Breast epithelium (tissue), 4 donors: ENCODE measurements at regions not wholly inside any gene's neighbourhood (a gene's known extent, or its start where the extent isn't known, plus 50 kb on each side); places are given as distances from the start of the nearest gene placed in this dataset.

Source experiments
- DNase-seq, 2 donors: peaks; one replicate each; pipeline ENCODE4 v3.0.0-alpha.2; 2019; ENCODE audit warnings: low spot score in 2 of 2
- H3K27ac ChIP-seq, 2 donors: fragments of 200-600 bp; sonication (generic) in 1 of 2; one replicate each; pipeline ENCODE4 v1.5.1; 2016 to 2019; ENCODE audit warnings: mild to moderate bottlenecking in 1 of 2
- H3K27me3 ChIP-seq, 2 donors: fragments of 200-600 bp; sonication (generic) in 1 of 2; one replicate each; pipeline versions ENCODE4 v1.5.1 to v1.6.0; 2017 to 2019; ENCODE audit warnings: control low read depth in 1 of 2, mild to moderate bottlenecking in 1 of 2
- H3K36me3 ChIP-seq: fragments of 200-600 bp; one replicate; pipeline ENCODE4 v1.5.1; 2019
- H3K4me1 ChIP-seq, 2 donors: fragments of 200-600 bp; sonication (generic); one replicate each; pipeline ENCODE4 v1.5.1; 2016 to 2019; ENCODE audit warnings: control low read depth in 1 of 2
- H3K4me3 ChIP-seq, 3 donors: fragments of 200-600 bp; sonication (generic); 1 replicate in 2 of 3; 2 replicates in 1 of 3; pipeline ENCODE4 v1.5.1; 2016 to 2019; ENCODE audit warnings: mild to moderate bottlenecking in 3 of 3, moderate library complexity in 2 of 3
- H3K9me3 ChIP-seq, 2 donors: fragments of 200-600 bp; sonication (generic) in 1 of 2; one replicate each; pipeline ENCODE4 v1.5.1; 2016 to 2019; ENCODE audit warnings: control low read depth in 1 of 2
- POLR2A ChIP-seq: fragments of 450-650 bp; IDR thresholded peaks from one replicate; pipeline ENCODE4 v1.6.1; 2016; ENCODE audit warnings: antibody characterized with exemption, mild to moderate bottlenecking, moderate library complexity
- POLR2AphosphoS5 ChIP-seq, 3 donors: sonication (generic); formaldehyde crosslinking; IDR thresholded peaks; one replicate each; pipeline ENCODE4 v1.6.1; 2017; ENCODE audit warnings: antibody characterized with exemption in 3 of 3
- intact Hi-C: fragments of 100-400 bp; cut with DNase I; formaldehyde crosslinking; loops from one replicate; pipeline ENCODE4 v1.15.1; 2023; ENCODE audit warnings: low total_unique reads
- TF ChIP-seq, protein P1 (sequence below), 3 donors: fragments of 450-650 bp; IDR thresholded peaks; one replicate each; pipeline ENCODE4 v1.5.1; 2016 to 2017; ENCODE audit warnings: antibody characterized with exemption in 3 of 3, mild to moderate bottlenecking in 3 of 3, moderate library complexity in 3 of 3

DNA sequence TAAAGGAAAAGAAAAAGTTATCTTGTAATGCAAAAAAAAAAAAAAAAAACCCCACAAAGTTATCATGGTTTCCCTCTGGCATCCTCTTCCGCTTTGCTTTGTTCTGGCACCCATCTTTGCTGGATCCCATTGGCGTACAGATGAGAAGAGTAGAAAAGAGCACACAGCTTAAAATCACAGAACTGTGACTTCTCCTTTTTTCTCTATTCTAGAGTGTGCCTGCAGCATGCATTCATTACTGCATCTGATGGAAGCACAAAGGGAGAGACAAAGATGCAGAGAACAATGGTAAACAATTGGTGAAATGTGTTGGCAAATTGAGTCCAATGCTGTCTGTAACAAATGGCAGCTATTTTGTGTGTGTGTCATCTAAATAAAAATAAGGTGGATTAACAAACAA is 440.8 kb upstream of the PIK3R1 start:
- DNase-seq, result no peak
- Histone ChIP-seq H3K4me3 (no peak overlapping the region), H3K9me3 (no peaks in the 10 kb centered on the region), H3K27me3 (no peaks in the 10 kb centered on the region), H3K36me3 (no peaks in the 10 kb centered on the region), H3K27ac (peak overlapping the region; percentile 14 to 80), H3K4me1 (no peaks in the 10 kb centered on the region)
- TF ChIP-seq POLR2AphosphoS5 (IDR thresholded peaks at IDR 0.05) (no peak), POLR2A (no peak)
- TF ChIP-seq, protein P1, sequence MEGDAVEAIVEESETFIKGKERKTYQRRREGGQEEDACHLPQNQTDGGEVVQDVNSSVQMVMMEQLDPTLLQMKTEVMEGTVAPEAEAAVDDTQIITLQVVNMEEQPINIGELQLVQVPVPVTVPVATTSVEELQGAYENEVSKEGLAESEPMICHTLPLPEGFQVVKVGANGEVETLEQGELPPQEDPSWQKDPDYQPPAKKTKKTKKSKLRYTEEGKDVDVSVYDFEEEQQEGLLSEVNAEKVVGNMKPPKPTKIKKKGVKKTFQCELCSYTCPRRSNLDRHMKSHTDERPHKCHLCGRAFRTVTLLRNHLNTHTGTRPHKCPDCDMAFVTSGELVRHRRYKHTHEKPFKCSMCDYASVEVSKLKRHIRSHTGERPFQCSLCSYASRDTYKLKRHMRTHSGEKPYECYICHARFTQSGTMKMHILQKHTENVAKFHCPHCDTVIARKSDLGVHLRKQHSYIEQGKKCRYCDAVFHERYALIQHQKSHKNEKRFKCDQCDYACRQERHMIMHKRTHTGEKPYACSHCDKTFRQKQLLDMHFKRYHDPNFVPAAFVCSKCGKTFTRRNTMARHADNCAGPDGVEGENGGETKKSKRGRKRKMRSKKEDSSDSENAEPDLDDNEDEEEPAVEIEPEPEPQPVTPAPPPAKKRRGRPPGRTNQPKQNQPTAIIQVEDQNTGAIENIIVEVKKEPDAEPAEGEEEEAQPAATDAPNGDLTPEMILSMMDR (IDR thresholded peaks at IDR 0.05), result no peak
- intact Hi-C loops, result no loop called here

DNA sequence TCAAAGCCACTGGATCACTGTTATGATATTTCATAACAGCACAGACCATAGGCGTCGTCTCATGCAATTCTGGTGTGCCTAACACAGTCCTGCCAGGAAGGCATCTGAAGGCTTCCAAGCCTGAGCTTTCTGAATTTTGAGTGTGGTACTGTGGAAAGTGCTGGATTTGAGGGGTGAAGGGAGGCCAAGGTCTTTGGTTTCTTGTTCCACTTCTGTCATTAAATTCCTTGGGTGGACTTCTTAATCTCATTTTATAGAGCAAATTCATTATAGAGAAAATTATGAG is 441.3 kb upstream of the PIK3R1 start:
- peak overlapping the region; percentile 80 to 87 for H3K27ac ChIP-seq
- no peak for DNase-seq
- no peaks in the 10 kb centered on the region for H3K9me3 ChIP-seq
- H3K36me3 ChIP-seq, result no peaks in the 10 kb centered on the region
- TF ChIP-seq, protein P1 (IDR thresholded peaks at IDR 0.05), result no peak
- TF ChIP-seq POLR2A (no peak), POLR2AphosphoS5 (IDR thresholded peaks at IDR 0.05) (no peak)
- no peaks in the 10 kb centered on the region for H3K4me1 ChIP-seq
- H3K27me3 ChIP-seq, result no peaks in the 10 kb centered on the region
- intact Hi-C loops, result no loop called here
- H3K4me3 ChIP-seq, result no peak overlapping the region

DNA sequence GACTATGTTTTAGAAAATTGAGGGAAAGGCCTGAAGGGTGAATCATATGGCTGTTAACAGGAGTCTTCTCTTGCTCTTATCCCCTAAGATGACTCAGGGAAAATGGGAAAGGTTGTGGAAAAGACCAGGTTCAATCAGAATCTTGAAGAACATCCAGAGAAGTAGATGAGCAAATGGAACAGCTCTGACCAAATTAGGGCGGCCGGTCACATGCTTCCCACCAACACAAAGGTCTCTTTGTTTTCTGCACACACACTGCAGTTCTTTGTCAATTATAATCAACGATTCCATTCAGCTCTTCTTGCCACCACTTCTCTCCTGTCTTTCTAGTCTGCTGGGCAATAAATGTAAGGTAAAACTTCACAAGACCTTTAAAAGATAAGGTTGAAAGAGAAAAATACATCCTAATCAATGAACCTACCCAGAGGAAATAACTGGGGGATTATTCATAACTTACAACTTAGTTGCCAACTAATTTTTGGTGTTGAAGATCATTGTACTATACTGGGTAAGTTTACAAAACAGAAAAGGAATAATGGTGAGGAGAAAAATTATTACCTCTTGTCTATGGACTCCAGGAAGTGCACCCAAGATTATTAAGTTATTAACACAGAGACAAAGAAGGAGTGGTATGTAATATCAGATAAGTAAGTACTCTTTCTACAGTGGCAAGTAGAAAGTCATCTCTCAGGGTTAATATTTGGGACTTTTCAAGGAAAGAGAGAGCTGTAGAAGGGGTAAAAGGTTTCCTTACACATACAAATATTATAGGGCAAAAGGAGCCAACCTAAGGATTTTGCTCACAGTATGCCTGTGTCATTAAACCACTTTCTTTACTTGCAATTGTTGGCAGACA is 441.9 kb upstream of the PIK3R1 start:
- no peaks in the 10 kb centered on the region for H3K9me3 ChIP-seq
- H3K27me3 ChIP-seq, result no peaks in the 10 kb centered on the region
- H3K36me3 ChIP-seq, result no peaks in the 10 kb centered on the region
- intact Hi-C loops, result no loop called here
- peak in 1 of 2 donors; percentile 72 for DNase-seq
- no peak overlapping the region for H3K4me3 ChIP-seq
- TF ChIP-seq POLR2A (no peak), POLR2AphosphoS5 (IDR thresholded peaks at IDR 0.05) (no peak)
- TF ChIP-seq, protein P1 (IDR thresholded peaks at IDR 0.05), result no peak
- peak overlapping the region; percentile 80 to 87 for H3K27ac ChIP-seq
- H3K4me1 ChIP-seq, result no peaks in the 10 kb centered on the region

DNA sequence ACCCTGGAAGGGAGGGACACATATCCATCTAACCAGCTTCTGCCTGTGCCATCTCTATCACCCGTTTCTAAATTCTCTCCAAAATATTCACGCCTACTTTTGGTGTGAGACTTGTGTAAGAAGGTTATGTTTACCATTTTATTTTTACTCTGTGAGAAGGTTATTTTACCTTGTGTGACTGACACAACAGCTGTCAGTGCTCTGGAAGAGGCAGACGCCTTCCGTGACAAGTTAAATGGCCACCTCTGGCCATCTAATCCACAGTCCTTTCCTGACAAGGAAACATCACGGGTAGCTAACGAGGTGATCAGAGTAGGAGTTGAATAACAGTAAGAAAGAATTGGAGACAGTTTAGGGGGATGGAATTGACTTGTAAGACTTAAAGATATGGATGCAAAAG is 443.8 kb upstream of the PIK3R1 start:
- TF ChIP-seq POLR2A (no peak), POLR2AphosphoS5 (IDR thresholded peaks at IDR 0.05) (no peak)
- TF ChIP-seq, protein P1 (IDR thresholded peaks at IDR 0.05), result no peak
- H3K27me3 ChIP-seq, result no peaks in the 10 kb centered on the region
- H3K4me3 ChIP-seq, result no peak overlapping the region
- intact Hi-C loops, result no loop called here
- no peaks in the 10 kb centered on the region for H3K36me3 ChIP-seq
- no peaks in the 10 kb centered on the region for H3K4me1 ChIP-seq
- H3K9me3 ChIP-seq, result no peaks in the 10 kb centered on the region
- no peak for DNase-seq
- H3K27ac ChIP-seq, result no peak overlapping the region

DNA sequence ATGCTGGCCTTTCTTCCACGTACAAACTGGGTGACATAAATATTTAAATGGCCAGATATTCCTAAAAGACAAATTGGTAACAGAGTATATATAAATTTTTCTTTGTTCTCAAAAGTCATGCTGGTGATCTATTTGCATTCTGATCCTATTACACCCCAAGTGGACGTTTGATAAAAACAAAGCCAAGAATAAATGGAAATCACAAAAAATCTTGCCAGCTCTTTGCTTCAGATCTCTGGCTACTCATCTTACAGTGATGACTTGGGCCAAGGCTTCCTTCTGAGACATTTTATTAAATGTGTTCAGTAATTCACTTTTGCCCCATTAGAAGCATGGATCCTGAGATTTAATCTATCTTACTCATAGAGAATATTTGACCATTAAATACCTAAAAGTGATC is 444.3 kb upstream of the PIK3R1 start:
- Histone ChIP-seq H3K4me3 (no peak overlapping the region), H3K9me3 (no peaks in the 10 kb centered on the region), H3K4me1 (no peaks in the 10 kb centered on the region), H3K27me3 (no peaks in the 10 kb centered on the region), H3K27ac (no peak overlapping the region), H3K36me3 (no peaks in the 10 kb centered on the region)
- DNase-seq, result no peak
- intact Hi-C loops, result no loop called here
- TF ChIP-seq POLR2AphosphoS5 (IDR thresholded peaks at IDR 0.05), result no peak
- TF ChIP-seq, protein P1 (IDR thresholded peaks at IDR 0.05), result no peak
- no peak for TF ChIP-seq POLR2A
